ENCODE measurements at regions not wholly inside any gene's neighbourhood (a gene's known extent, or its start where the extent isn't known, plus 50 kb on each side); places are given as distances from the start of the nearest gene placed in this dataset.
"Not testable (repeated sequence)": the region's sequence is repeated elsewhere in the genome, so short reads cannot be mapped to it uniquely, and the experiment has no call there.

DNA sequence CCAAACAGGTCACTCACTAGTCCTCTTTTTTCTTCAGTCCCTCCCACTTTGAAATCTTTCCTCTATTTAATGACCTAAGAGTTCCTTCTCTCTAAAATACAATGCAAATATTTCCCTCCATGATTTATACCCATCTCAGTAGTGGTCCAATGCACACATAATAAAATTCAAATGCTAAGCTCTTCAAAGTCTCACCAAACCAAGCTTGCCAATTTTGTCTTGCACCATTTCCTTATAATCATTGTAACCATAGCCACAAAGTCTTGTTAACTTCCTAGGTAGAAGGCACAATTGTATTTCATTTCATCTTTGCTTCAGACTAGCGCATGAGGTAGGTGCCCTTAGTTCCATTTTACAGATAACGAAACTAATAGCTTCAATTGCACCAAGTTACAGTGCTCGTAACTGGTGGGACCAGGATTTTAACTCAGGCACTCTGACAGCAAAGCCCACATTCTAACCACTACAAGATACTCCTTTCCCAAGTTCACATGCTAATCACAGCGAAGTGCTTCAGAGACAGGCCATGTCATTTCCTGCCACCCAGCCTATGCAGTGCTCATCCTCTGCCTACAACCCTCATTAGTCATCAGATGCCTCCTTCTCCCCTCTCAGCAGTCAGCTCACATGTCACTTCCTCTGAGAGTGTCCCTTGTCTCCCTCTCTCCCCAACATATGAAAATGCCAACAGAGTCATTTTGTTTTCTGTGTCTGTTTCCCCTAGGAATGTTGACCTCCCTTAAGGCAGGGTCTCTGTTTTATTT lies 66.9 kb upstream of the PPARGC1A start:
- no peak for DNase-seq

GRCh38 chr4:23952258-23952657 lies 62.4 kb upstream of the PPARGC1A start:
- DNase-seq, result no peak

DNA sequence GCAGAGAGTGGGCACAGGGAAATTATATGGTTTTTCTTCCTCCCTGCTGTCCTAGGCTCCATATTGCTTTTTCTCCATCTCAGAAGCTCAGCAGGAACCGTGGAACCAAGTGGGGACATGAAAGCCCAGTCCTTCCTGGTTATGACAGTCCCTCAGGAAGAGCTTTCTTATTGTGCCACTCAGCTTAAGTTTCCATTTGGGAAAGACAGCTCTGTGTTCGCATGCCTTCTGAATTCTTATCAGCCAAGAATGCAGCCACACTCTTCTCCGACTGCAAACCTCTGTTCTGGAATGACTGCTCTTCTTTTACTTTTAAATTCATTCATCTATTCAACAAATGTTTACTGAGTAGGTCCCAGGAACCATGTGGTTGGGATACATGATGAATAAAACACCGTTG lies 58.0 kb upstream of the PPARGC1A start:
- DNase-seq, result no peak

DNA sequence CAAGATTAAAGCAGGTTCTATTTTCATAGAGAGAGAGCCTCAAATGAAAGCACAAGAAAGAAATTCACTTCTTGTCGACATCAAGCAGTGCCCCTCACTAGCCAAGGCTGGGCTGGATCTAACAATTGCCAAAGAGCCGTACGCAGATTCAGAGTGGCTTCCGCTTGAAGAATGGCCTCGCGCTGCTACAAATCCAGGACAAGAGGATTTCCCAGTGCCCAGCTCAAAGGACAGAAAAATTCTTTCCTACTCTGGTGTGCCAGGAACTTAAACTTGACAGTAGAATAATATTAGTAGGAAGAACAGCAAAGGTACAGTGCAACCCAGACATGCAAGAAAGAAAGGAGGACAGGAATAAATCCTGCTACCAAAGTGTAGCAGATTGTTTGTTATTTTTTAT lies 56.5 kb upstream of the PPARGC1A start:
- no peak for DNase-seq

DNA sequence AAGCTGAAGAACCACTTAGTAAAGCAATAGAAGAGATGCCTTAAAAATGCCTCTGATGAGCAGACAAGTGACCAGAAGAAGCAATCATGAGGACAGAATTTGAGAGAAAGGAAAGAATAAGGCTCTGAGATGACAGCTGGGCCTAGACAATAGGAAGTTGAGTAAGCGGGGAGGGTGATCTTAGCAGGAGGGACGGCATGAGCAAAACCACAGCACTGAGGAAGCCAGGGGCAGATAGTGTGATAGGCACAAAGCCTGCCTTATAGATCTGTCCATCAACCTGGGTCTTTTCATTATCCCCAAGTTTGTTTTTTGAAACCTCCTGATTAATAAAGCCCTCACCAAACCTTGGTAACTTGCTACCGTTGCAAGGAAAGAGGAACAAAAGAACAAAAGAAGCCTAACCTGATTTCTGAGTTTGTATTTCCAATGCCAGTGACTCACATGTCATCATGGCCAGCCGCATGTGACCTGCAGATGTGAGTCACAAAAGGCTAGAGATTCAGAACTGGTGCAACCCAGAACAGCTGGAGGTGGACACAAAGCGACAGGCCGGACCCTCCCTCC lies 55.7 kb upstream of the PPARGC1A start:
- DNase-seq, result no peak

GRCh38 chr4:23944556-23944955 lies 54.7 kb upstream of the PPARGC1A start:
- not testable (repeated sequence) for DNase-seq

DNA sequence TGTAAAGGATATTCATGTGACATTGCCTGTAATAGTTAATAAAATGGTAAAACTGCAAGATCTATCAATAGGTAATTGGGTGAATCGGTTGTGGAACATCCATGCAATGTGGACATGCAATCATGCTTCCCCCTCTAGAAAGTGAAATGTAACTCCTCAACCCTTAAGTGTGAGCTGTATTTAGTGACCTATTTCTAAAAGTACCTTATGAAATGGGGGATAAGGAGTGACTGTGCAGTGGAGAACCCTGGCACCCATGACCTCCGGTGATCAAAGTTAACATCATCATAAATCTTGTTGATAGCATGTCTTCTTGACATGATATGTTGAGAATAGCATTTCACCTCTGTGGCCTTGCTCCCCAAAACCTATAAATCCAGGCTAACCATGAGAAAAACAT lies 53.6 kb upstream of the PPARGC1A start:
- no peak for DNase-seq

GRCh38 chr4:23942471-23942870 lies 52.6 kb upstream of the PPARGC1A start:
- no peak for DNase-seq
